Colonic mucosa (tissue), 4 donors: ENCODE measurements at regions not wholly inside any gene's neighbourhood (a gene's known extent, or its start where the extent isn't known, plus 50 kb on each side); places are given as distances from the start of the nearest gene placed in this dataset.

Source experiments
- DNase-seq: peaks from one replicate; pipeline ENCODE4 v3.0.0-alpha.2; 2020
- H3K27ac ChIP-seq: fragments of 200-600 bp; one replicate; pipeline ENCODE4 v1.8.0; 2021
- H3K27me3 ChIP-seq: fragments of 200-600 bp; one replicate; pipeline ENCODE4 v1.8.0; 2021
- H3K36me3 ChIP-seq: fragments of 200-600 bp; one replicate; pipeline ENCODE4 v1.8.0; 2021
- H3K4me1 ChIP-seq: fragments of 200-600 bp; one replicate; pipeline ENCODE4 v1.8.0; 2021; ENCODE audit warnings: mild to moderate bottlenecking
- H3K4me3 ChIP-seq: fragments of 200-600 bp; one replicate; pipeline ENCODE4 v1.8.0; 2021
- H3K9ac ChIP-seq, 2 donors: one replicate each; pipeline ENCODE4 v1.7.0; 2013; ENCODE audit warnings: control low read depth in 2 of 2, low read depth in 2 of 2, low read length in 2 of 2
- H3K9me3 ChIP-seq: fragments of 200-600 bp; one replicate; pipeline ENCODE4 v1.8.0; 2021
- CTCF ChIP-seq: fragments of 200-600 bp; IDR thresholded peaks from one replicate; pipeline ENCODE4 v1.8.0; 2022; ENCODE audit warnings: antibody characterized with exemption, mild to moderate bottlenecking
- intact Hi-C: fragments of 100-400 bp; cut with DNase I; formaldehyde crosslinking; loops from one replicate; pipeline ENCODE4 v1.14.1; 2022
- donor health status: healthy.
- donor health status: DM: no; HTN: no; CAD: no.
- donor health status: DM: no; HTN: no; CAD: no.

- intact Hi-C loops, result no loop called here
- Histone ChIP-seq H3K4me1 (peaks cover 13% of the 10 kb centered on the region), H3K9me3 (no peaks in the 10 kb centered on the region), H3K4me3 (no peak overlapping the region), H3K9ac (peak overlapping the region; percentile 28 to 55), H3K36me3 (no peaks in the 10 kb centered on the region), H3K27ac (peak overlapping the region; percentile 77), H3K27me3 (no peaks in the 10 kb centered on the region)
- peak; percentile 68 for DNase-seq
- TF ChIP-seq CTCF, result no peak
These were observed 118.1 kb downstream of the CEBPB start for GRCh38 chr20:50308513-50309279.

GRCh38 chr20:50309280-50309763 lies 118.7 kb downstream of the CEBPB start:
- Histone ChIP-seq H3K27ac (peak overlapping the region; percentile 76), H3K4me3 (no peak overlapping the region), H3K9ac (peak overlapping the region; percentile 48 to 49), H3K27me3 (no peaks in the 10 kb centered on the region), H3K9me3 (no peaks in the 10 kb centered on the region), H3K36me3 (no peaks in the 10 kb centered on the region), H3K4me1 (peaks cover 8% of the 10 kb centered on the region)
- no peak for DNase-seq
- TF ChIP-seq CTCF, result no peak
- intact Hi-C loops, result no loop called here

GRCh38 chr20:50309764-50310672 lies 119.4 kb downstream of the CEBPB start:
- Histone ChIP-seq H3K9me3 (no peaks in the 10 kb centered on the region), H3K4me1 (peaks cover 4% of the 10 kb centered on the region), H3K9ac (peak overlapping the region; percentile 29 to 49), H3K27ac (peak overlapping the region; percentile 76), H3K4me3 (no peak overlapping the region), H3K27me3 (no peaks in the 10 kb centered on the region), H3K36me3 (no peaks in the 10 kb centered on the region)
- intact Hi-C loops, result no loop called here
- TF ChIP-seq CTCF, result no peak
- DNase-seq, result no peak

GRCh38 chr20:50310673-50311051 lies 120.0 kb downstream of the CEBPB start:
- DNase-seq, result no peak
- H3K4me1 ChIP-seq, result peaks cover 4% of the 10 kb centered on the region
- H3K27me3 ChIP-seq, result no peaks in the 10 kb centered on the region
- H3K27ac ChIP-seq, result no peak overlapping the region
- no peak for TF ChIP-seq CTCF
- H3K36me3 ChIP-seq, result no peaks in the 10 kb centered on the region
- intact Hi-C loops, result no loop called here
- no peak overlapping the region for H3K9ac ChIP-seq
- no peaks in the 10 kb centered on the region for H3K9me3 ChIP-seq
- no peak overlapping the region for H3K4me3 ChIP-seq

- intact Hi-C loops, result no loop called here
- no peak for TF ChIP-seq CTCF
- H3K27me3 ChIP-seq, result no peaks in the 10 kb centered on the region
- H3K4me3 ChIP-seq, result no peak overlapping the region
- no peak overlapping the region for H3K9ac ChIP-seq
- no peak for DNase-seq
- no peaks in the 10 kb centered on the region for H3K36me3 ChIP-seq
- H3K4me1 ChIP-seq, result peaks cover under 1% of the 10 kb centered on the region
- H3K27ac ChIP-seq, result no peak overlapping the region
- no peaks in the 10 kb centered on the region for H3K9me3 ChIP-seq
These were observed 120.8 kb downstream of the CEBPB start for GRCh38 chr20:50311308-50312001.
